ENCODE measurements at regions not wholly inside any gene's neighbourhood (a gene's known extent, or its start where the extent isn't known, plus 50 kb on each side); places are given as distances from the start of the nearest gene placed in this dataset.

GRCh38 chr4:43693876-43694275 lies 754.7 kb downstream of the KCTD8 start:
- no peak for DNase-seq (ENCODE audit: extremely low spot score, unreplicated experiment)
- TF ChIP-seq CTCF (IDR thresholded peaks at IDR 0.05) = no peak
- Mint-ChIP-seq H3K27ac (ENCODE audit: unreplicated experiment) (no peak overlapping the region), H3K27me3 (ENCODE audit: unreplicated experiment) (no peaks in the 10 kb centered on the region), H3K36me3 (ENCODE audit: unreplicated experiment) (no peaks in the 10 kb centered on the region), H3K4me3 (ENCODE audit: unreplicated experiment) (no peak overlapping the region), H3K4me1 (ENCODE audit: unreplicated experiment) (no peaks in the 10 kb centered on the region), H3K9me3 (ENCODE audit: unreplicated experiment) (peaks cover 38% of the 10 kb centered on the region)

GRCh38 chr4:43709443-43709842 lies 739.2 kb downstream of the KCTD8 start:
- TF ChIP-seq CTCF (IDR thresholded peaks at IDR 0.05) = no peak
- DNase-seq (ENCODE audit: extremely low spot score, unreplicated experiment) = no peak
- Mint-ChIP-seq H3K9me3 (ENCODE audit: unreplicated experiment) (peaks cover 11% of the 10 kb centered on the region), H3K36me3 (ENCODE audit: unreplicated experiment) (no peaks in the 10 kb centered on the region), H3K27ac (ENCODE audit: unreplicated experiment) (no peak overlapping the region), H3K4me3 (ENCODE audit: unreplicated experiment) (no peak overlapping the region), H3K4me1 (ENCODE audit: unreplicated experiment) (no peaks in the 10 kb centered on the region), H3K27me3 (ENCODE audit: unreplicated experiment) (no peaks in the 10 kb centered on the region)

GRCh38 chr4:43716721-43717395 lies 731.8 kb downstream of the KCTD8 start:
- DNase-seq (ENCODE audit: extremely low spot score, unreplicated experiment) = no peak
- H3K27me3 Mint-ChIP-seq (ENCODE audit: unreplicated experiment) = no peaks in the 10 kb centered on the region
- H3K36me3 Mint-ChIP-seq (ENCODE audit: unreplicated experiment) = no peaks in the 10 kb centered on the region
- no peak for TF ChIP-seq CTCF (IDR thresholded peaks at IDR 0.05)
- no peak overlapping the region for H3K4me3 Mint-ChIP-seq (ENCODE audit: unreplicated experiment)
- H3K9me3 Mint-ChIP-seq (ENCODE audit: unreplicated experiment) = peaks cover 8% of the 10 kb centered on the region
- no peaks in the 10 kb centered on the region for H3K4me1 Mint-ChIP-seq (ENCODE audit: unreplicated experiment)
- no peak overlapping the region for H3K27ac Mint-ChIP-seq (ENCODE audit: unreplicated experiment)

- TF ChIP-seq CTCF (IDR thresholded peaks at IDR 0.05) = no peak
- DNase-seq (ENCODE audit: extremely low spot score, unreplicated experiment) = no peak
- Mint-ChIP-seq H3K27me3 (ENCODE audit: unreplicated experiment) (no peaks in the 10 kb centered on the region), H3K4me3 (ENCODE audit: unreplicated experiment) (no peak overlapping the region), H3K4me1 (ENCODE audit: unreplicated experiment) (no peaks in the 10 kb centered on the region), H3K36me3 (ENCODE audit: unreplicated experiment) (no peaks in the 10 kb centered on the region), H3K27ac (ENCODE audit: unreplicated experiment) (no peak overlapping the region), H3K9me3 (ENCODE audit: unreplicated experiment) (peaks cover 11% of the 10 kb centered on the region)
Measured at GRCh38 chr4:43718369-43718768, 730.2 kb downstream of the KCTD8 start.

- Mint-ChIP-seq H3K27ac (ENCODE audit: unreplicated experiment) (no peak overlapping the region), H3K4me3 (ENCODE audit: unreplicated experiment) (no peak overlapping the region), H3K27me3 (ENCODE audit: unreplicated experiment) (no peaks in the 10 kb centered on the region), H3K4me1 (ENCODE audit: unreplicated experiment) (no peaks in the 10 kb centered on the region), H3K9me3 (ENCODE audit: unreplicated experiment) (peaks cover 24% of the 10 kb centered on the region), H3K36me3 (ENCODE audit: unreplicated experiment) (no peaks in the 10 kb centered on the region)
- DNase-seq (ENCODE audit: extremely low spot score, unreplicated experiment) = no peak
- TF ChIP-seq CTCF (IDR thresholded peaks at IDR 0.05) = no peak
Measured at GRCh38 chr4:43732829-43733426, 715.7 kb downstream of the KCTD8 start.
